Adipocyte (in vitro differentiated cells): ENCODE measurements at regions not wholly inside any gene's neighbourhood (a gene's known extent, or its start where the extent isn't known, plus 50 kb on each side); places are given as distances from the start of the nearest gene placed in this dataset.

Source experiments
- DNase-seq: peaks from one replicate; pipeline ENCODE4 v3.0.0-alpha.2; 2015; ENCODE audit warnings: low read depth
- H3K27me3 ChIP-seq: replicated peaks from 2 replicates; pipeline ENCODE4 v1.7.0; 2013; ENCODE audit warnings: mild to moderate bottlenecking, low read length, moderate library complexity; ENCODE audit not compliant: control insufficient read depth, insufficient read depth
- H3K36me3 ChIP-seq: 2 replicates; pipeline ENCODE4 v1.7.0; 2013; ENCODE audit warnings: low read length, mild to moderate bottlenecking, moderate library complexity; ENCODE audit not compliant: control insufficient read depth, insufficient read depth, severe bottlenecking
- H3K4me1 ChIP-seq: 2 replicates; pipeline ENCODE4 v1.7.0; 2013; ENCODE audit warnings: mild to moderate bottlenecking, low read length, moderate library complexity; ENCODE audit not compliant: control insufficient read depth, insufficient read depth
- H3K4me3 ChIP-seq: 2 replicates; pipeline ENCODE4 v1.7.0; 2013; ENCODE audit warnings: mild to moderate bottlenecking, low read length, moderate library complexity
- H3K9ac ChIP-seq: 2 replicates; pipeline ENCODE4 v1.7.0; 2013; ENCODE audit warnings: mild to moderate bottlenecking, low read length, moderate library complexity
- H3K9me3 ChIP-seq: 2 replicates; pipeline ENCODE4 v1.7.0; 2013; ENCODE audit warnings: mild to moderate bottlenecking, low read length, moderate library complexity; ENCODE audit not compliant: control insufficient read depth

GRCh38 chrX:10048076-10048475 lies 80.9 kb downstream of the CLDN34 start:
- no peak overlapping the region for H3K9ac ChIP-seq
- no peak for DNase-seq
- no peaks in the 10 kb centered on the region for H3K9me3 ChIP-seq
- no peaks in the 10 kb centered on the region for H3K27me3 ChIP-seq
- peaks cover 3% of the 10 kb centered on the region for H3K4me1 ChIP-seq
- no peaks in the 10 kb centered on the region for H3K36me3 ChIP-seq
- H3K4me3 ChIP-seq: peak overlapping the region; percentile 32

DNA sequence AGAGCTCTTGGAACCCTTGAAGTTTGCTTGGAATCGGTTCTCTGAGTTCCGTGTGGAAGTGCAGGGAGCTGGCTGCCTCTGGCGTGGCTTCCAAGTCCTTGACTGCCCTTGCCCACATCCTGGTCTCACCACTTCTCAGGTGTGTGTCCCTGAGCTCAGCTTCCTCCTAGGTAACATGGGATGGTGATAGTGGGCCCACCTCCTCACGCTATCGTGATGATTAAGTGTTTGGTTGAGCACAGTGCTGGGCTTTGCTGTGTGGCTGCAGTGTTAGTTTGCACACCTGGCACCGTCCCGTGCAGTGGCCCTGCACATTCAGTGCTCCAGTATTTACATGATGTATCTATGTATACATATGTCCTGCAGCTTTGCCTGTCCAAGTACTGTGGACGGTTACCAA lies 81.5 kb downstream of the CLDN34 start:
- Histone ChIP-seq H3K9me3 (no peaks in the 10 kb centered on the region), H3K4me1 (peaks cover 3% of the 10 kb centered on the region), H3K9ac (no peak overlapping the region), H3K4me3 (peak overlapping the region; percentile 32), H3K36me3 (no peaks in the 10 kb centered on the region), H3K27me3 (no peaks in the 10 kb centered on the region)
- no peak for DNase-seq

DNA sequence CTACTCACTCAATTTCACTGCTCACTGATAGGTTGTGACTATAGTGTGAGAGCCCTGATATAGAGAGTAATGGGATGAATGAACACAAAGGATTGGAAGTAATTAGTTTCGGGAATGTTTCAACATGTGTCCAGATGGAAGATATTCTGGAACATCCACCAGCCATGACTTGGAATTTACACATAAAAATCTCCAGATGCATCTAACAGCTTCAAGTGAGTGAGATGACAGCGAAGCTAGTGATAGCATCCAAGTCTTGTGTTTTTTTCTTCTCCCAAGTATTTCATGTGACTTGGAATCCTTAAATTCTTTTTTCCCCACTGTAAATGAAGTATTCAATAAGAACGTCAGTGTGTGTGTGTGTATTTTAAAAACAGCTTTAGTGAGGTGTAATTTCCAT lies 82.1 kb downstream of the CLDN34 start:
- no peaks in the 10 kb centered on the region for H3K9me3 ChIP-seq
- no peak overlapping the region for H3K4me3 ChIP-seq
- peak; percentile 11 for DNase-seq
- no peaks in the 10 kb centered on the region for H3K36me3 ChIP-seq
- H3K27me3 ChIP-seq: no peaks in the 10 kb centered on the region
- H3K4me1 ChIP-seq: peaks cover 3% of the 10 kb centered on the region
- H3K9ac ChIP-seq: no peak overlapping the region

DNA sequence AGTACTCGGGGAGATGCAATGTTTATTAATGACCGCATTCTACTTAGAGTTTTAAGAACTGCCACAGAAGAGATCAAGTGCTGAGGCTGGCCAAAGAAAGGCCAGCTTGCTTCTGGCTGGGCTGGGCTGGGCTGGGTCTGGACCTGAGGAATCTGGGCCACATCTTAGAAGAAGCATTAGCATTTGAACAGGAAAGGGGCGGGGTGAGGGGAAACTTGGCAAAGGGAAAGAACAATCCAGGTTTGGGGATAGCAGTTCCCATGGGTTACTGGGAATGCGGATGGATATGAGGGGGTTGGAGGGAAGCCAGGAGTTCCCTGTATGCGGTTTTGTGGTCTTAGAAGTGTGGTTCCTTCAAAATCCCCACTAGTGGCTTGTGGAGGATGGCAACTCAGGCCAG lies 83.3 kb downstream of the CLDN34 start:
- no peak overlapping the region for H3K4me3 ChIP-seq
- DNase-seq: no peak
- H3K4me1 ChIP-seq: peaks cover 3% of the 10 kb centered on the region
- peaks cover 4% of the 10 kb centered on the region for H3K9me3 ChIP-seq
- no peaks in the 10 kb centered on the region for H3K36me3 ChIP-seq
- H3K9ac ChIP-seq: no peak overlapping the region
- no peaks in the 10 kb centered on the region for H3K27me3 ChIP-seq

DNA sequence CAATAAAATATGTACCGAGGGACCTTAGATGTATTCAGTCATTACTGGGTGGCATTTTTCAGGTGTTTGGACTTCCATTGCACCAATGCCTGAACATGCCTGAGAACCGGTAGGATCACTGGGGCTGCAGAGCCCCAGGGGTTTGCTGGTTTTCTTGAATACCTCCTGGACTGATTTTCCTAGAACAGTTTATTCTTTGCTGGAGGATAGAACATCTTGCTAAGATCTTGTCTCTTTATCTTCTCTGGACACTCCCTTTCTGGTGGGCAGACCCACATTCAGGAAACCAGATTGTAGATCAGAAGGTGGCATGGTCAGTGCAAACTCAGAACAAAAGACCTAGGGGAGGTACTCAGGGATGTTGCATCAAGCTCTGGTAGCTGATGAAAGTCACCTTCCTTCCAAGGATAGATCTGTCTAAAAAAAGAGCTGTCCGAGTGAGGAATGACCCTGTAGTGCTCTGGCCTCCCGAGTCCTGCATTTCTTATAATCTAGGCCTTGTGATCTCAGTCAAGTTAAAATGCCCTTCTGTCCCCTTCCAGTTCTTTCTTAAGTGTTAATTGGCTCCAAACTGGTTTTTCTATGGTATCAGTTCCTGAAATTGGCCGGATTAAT lies 84.8 kb downstream of the CLDN34 start:
- Histone ChIP-seq H3K4me1 (peaks cover 3% of the 10 kb centered on the region), H3K36me3 (no peaks in the 10 kb centered on the region), H3K27me3 (no peaks in the 10 kb centered on the region), H3K4me3 (no peak overlapping the region), H3K9ac (no peak overlapping the region), H3K9me3 (peaks cover 4% of the 10 kb centered on the region)
- DNase-seq: no peak

DNA sequence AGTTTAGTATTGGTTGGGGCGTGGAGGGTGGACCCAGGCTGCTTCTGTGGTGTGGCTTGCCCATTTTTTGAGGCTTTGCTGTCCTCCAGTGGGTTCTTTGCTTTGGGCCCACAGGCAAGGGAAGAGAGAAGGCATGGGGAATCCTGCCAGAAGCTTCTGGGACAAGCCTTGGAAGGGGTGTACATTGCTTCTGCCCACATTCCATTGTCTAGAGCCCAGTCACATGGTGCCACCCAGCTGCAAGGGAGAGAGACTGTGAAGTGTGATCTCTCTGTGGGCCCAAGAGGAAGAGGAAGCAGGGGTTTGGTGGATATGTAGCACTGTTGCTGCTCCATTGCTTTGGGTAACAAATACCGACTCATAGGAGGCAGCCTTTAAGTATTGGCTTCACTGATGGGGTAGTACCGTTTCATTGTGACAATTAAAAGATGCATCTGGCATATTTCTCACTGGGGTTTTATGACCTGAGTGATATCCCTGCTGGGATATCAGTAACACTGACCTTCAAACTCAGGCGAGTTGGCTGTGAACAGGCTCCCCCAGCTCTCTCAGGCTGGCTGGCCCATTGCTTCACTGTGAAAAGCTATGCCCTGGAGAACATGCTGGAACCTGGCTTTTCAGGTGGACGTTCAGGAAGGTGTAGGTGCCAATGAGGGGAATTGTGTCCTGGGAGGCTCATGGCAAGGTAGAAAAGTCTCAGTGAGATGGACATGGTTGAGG lies 85.9 kb downstream of the CLDN34 start:
- Histone ChIP-seq H3K4me3 (no peak overlapping the region), H3K36me3 (no peaks in the 10 kb centered on the region), H3K4me1 (peaks cover 3% of the 10 kb centered on the region), H3K9ac (no peak overlapping the region), H3K27me3 (no peaks in the 10 kb centered on the region), H3K9me3 (peaks cover 4% of the 10 kb centered on the region)
- DNase-seq: peak; percentile 40

DNA sequence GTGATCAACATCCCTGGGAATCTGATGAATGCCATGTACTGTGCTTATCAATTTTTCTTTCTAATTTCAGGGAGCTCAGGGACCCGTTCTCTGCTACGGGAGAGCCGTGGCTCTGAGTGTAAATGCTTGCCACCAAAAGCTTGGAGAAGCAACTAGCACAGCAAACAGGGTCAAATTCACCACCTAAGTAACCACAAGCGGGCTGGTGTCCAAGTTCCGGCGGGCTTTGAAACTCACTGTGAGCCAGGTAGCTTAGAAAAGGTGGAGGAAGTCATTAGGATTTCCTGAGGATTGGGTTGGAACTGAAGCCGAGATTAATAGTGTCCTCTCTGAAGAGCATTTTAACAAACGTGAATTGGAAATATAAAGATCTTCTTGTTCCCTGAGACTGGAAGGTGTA lies 87.2 kb downstream of the CLDN34 start:
- Histone ChIP-seq H3K4me1 (no peaks in the 10 kb centered on the region), H3K9ac (no peak overlapping the region), H3K9me3 (peaks cover 4% of the 10 kb centered on the region), H3K27me3 (no peaks in the 10 kb centered on the region), H3K4me3 (no peak overlapping the region), H3K36me3 (no peaks in the 10 kb centered on the region)
- DNase-seq: no peak

- Histone ChIP-seq H3K36me3 (no peaks in the 10 kb centered on the region), H3K9ac (no peak overlapping the region), H3K9me3 (peaks cover 4% of the 10 kb centered on the region), H3K27me3 (no peaks in the 10 kb centered on the region), H3K4me1 (no peaks in the 10 kb centered on the region), H3K4me3 (no peak overlapping the region)
- no peak for DNase-seq
Observed at GRCh38 chrX:10055430-10055829, 88.3 kb downstream of the CLDN34 start.

DNA sequence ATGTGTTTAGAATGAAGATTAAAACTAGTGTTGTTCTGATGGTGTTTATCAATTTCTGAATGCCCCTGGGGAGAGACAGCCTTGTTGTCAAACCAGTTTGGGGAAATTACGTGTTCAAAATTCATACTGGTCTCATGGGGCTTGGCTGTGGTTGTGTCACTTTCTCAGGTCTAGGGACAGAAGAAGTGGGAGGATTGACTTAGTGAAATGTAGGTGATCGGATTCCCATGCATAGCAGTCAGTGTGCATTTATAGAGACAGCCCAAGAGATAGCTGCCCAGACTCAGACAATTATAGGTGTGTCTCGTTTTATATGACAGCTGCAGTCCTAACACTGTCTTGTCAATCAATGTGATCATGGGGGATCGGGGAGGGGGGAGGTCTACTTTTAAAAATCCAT lies 94.4 kb upstream of the CLCN4 start:
- no peak for DNase-seq
- Histone ChIP-seq H3K4me1 (no peaks in the 10 kb centered on the region), H3K36me3 (no peaks in the 10 kb centered on the region), H3K9ac (no peak overlapping the region), H3K27me3 (no peaks in the 10 kb centered on the region), H3K9me3 (no peaks in the 10 kb centered on the region), H3K4me3 (no peak overlapping the region)

DNA sequence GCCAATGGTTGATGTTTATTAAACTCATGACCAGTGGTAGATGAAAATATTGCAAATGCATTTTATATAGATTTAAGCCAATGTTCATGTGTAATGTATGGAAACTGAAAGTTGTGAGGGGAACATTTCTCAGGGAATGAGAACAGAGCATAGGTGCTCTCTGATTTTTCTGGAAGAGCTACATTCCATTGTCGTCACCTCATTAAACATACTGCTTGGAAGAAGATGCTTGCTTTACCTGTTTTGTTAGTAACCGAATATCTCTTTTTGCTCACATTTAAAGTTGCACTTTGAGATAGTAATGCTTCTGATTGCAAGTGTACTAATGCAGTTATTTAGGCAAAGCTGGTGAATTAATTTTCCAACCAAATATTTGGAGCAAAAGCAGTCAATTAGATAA lies 93.8 kb upstream of the CLCN4 start:
- Histone ChIP-seq H3K9ac (no peak overlapping the region), H3K9me3 (no peaks in the 10 kb centered on the region), H3K4me3 (no peak overlapping the region), H3K36me3 (no peaks in the 10 kb centered on the region), H3K27me3 (no peaks in the 10 kb centered on the region), H3K4me1 (no peaks in the 10 kb centered on the region)
- no peak for DNase-seq

- no peak for DNase-seq
- Histone ChIP-seq H3K9me3 (no peaks in the 10 kb centered on the region), H3K9ac (no peak overlapping the region), H3K27me3 (no peaks in the 10 kb centered on the region), H3K4me1 (no peaks in the 10 kb centered on the region), H3K36me3 (peaks cover 5% of the 10 kb centered on the region), H3K4me3 (no peak overlapping the region)
Observed at GRCh38 chrX:10064736-10065135, 92.0 kb upstream of the CLCN4 start.
